BE2C (cell line): ENCODE measurements at regions not wholly inside any gene's neighbourhood (a gene's known extent, or its start where the extent isn't known, plus 50 kb on each side); places are given as distances from the start of the nearest gene placed in this dataset.
"Not testable (repeated sequence)": the region's sequence is repeated elsewhere in the genome, so short reads cannot be mapped to it uniquely, and the experiment has no call there.

ENCODE experiments used
- DNase-seq: peaks from one replicate; pipeline ENCODE4 v3.0.0-alpha.2; 2020
- H3K27me3 ChIP-seq: fragments of 250-450 bp; sonication (Bioruptor Pico); 2 replicates; pipeline ENCODE4 v1.5.1; 2020; ENCODE audit warnings: mild to moderate bottlenecking
- H3K36me3 ChIP-seq: fragments of 250-450 bp; sonication (Bioruptor Pico); 2 replicates; pipeline ENCODE4 v1.5.1; 2020; ENCODE audit warnings: mild to moderate bottlenecking
- H3K4me1 ChIP-seq: fragments of 250-450 bp; sonication (Bioruptor Pico); 2 replicates; pipeline ENCODE4 v1.5.1; 2020
- H3K4me3 ChIP-seq: 2 replicates; pipeline ENCODE4 v1.5.1; 2011; ENCODE audit warnings: low read depth, low read length
- H3K9me3 ChIP-seq: fragments of 250-450 bp; sonication (Bioruptor Pico); 2 replicates; pipeline ENCODE4 v1.5.1; 2020
- CTCF ChIP-seq: IDR thresholded peaks from 2 replicates; pipeline ENCODE4 v1.5.1; 2012; ENCODE audit warnings: mild to moderate bottlenecking, low read depth, low read length

DNA sequence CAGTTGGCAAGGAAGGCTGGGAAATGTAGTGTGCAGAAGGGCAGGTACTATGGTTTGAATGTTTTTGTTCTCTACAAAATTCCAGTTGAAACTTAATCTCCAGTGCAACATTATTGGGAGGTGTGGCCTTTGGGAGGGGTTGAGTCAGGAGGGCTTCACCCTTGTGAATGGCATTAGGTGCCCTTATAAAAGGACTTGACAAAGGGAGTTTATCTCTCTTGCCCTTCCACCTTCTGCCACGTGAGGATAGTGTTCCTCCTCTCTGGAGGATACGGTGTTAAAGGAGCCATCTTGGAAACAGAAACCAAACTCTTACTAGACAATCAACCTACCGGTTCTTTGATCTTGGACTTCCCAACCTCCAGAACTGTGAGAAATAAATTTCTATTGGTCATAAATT is 82.2 kb upstream of the LRFN2 start:
- no peak for TF ChIP-seq CTCF
- no peaks in the 10 kb centered on the region for H3K27me3 ChIP-seq
- DNase-seq = no peak
- H3K4me3 ChIP-seq = no peak overlapping the region
- no peaks in the 10 kb centered on the region for H3K9me3 ChIP-seq
- no peaks in the 10 kb centered on the region for H3K36me3 ChIP-seq
- peaks cover 29% of the 10 kb centered on the region for H3K4me1 ChIP-seq

DNA sequence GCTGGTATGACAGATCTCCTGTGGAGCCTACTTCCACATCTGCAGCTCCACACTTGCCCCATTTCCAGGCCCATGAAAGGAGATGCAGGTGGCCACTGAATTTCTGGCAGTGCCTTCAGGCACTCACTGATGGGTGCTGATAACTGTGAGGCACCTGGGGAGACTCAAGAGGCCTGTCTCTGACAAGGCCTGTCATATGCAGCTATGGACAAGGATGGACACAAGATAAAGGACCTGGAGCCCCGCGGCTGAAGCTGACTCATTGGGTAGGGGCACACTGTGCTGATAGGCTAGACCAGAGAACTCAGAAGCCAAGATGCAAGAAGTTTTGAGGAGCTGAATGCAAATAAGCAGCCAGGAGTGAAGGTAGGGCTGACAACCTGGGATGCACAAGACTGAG is 81.0 kb upstream of the LRFN2 start:
- no peaks in the 10 kb centered on the region for H3K36me3 ChIP-seq
- peak; percentile 76 for DNase-seq
- no peak overlapping the region for H3K4me3 ChIP-seq
- no peaks in the 10 kb centered on the region for H3K9me3 ChIP-seq
- no peak for TF ChIP-seq CTCF
- peaks cover 29% of the 10 kb centered on the region for H3K4me1 ChIP-seq
- H3K27me3 ChIP-seq = no peaks in the 10 kb centered on the region

DNA sequence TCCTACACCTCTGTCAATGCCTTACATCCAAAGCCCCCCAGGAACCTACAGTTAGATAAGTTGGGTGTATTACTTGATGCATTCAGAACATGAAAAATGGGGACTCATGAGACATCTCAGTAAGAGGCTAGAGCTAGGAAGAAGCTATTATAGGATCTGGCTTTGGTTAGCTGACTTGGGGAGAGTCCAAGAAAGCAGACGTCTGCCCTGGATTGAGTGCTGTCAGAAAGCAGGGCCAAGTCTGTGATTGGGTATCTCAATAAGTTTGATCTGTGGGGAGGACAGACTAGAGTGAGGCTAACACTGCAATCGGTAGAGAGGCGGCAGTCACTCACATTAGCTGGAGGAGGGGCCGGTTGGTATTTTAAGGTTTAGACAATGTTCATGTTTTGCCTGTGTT is 79.4 kb upstream of the LRFN2 start:
- no peak for TF ChIP-seq CTCF
- DNase-seq = no peak
- Histone ChIP-seq H3K36me3 (no peaks in the 10 kb centered on the region), H3K4me3 (no peak overlapping the region), H3K4me1 (peaks cover 25% of the 10 kb centered on the region), H3K9me3 (no peaks in the 10 kb centered on the region), H3K27me3 (no peaks in the 10 kb centered on the region)

DNA sequence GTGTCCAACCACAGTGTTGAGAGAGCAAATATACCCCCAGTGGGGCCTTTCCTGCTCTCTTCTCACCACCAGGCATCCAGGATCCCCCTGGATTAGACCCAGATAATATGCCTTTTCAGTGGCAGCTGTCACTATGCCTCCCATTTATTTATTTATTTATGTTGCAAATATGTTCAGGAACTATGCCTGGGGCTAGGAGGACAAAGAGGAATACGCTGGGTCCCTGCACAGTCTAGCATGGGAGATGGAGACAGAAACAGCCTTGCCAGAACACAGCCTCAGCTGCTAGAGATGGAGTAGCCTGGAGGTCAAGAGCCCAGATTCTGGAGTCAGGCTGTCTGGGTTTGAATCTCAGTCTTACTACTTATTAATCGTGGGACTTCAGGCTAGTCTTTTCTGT is 74.6 kb upstream of the LRFN2 start:
- no peaks in the 10 kb centered on the region for H3K4me1 ChIP-seq
- H3K27me3 ChIP-seq = no peaks in the 10 kb centered on the region
- no peaks in the 10 kb centered on the region for H3K36me3 ChIP-seq
- peak; percentile 52 for DNase-seq
- H3K9me3 ChIP-seq = no peaks in the 10 kb centered on the region
- no peak for TF ChIP-seq CTCF
- H3K4me3 ChIP-seq = no peak overlapping the region

DNA sequence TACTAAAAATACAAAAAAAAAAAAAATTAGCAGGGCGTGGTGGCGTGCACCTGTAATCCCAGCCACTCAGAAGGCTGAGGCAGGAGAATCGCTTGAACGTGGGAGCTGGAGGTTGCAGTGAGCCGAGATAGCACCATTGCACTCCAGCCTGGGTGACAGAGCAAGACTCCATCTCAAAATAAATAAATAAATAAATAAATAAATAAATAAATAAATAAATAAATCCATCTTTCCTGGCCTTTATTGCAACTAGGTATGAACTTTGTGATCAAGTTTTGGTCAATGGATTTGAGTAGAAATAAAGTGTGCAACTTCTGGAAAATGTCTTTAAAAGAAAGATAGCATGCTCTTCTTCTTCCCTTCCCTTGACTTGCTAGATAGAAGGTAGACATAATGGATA is 69.6 kb upstream of the LRFN2 start:
- H3K4me3 ChIP-seq, H3K9me3 ChIP-seq, H3K36me3 ChIP-seq, DNase-seq, H3K27me3 ChIP-seq, H3K4me1 ChIP-seq: not testable (repeated sequence)

GRCh38 chr6:40654828-40655227 is 67.7 kb upstream of the LRFN2 start:
- DNase-seq = no peak
- H3K4me1 ChIP-seq = peaks cover 6% of the 10 kb centered on the region
- H3K27me3 ChIP-seq = no peaks in the 10 kb centered on the region
- no peaks in the 10 kb centered on the region for H3K36me3 ChIP-seq
- H3K4me3 ChIP-seq = no peak overlapping the region
- no peak for TF ChIP-seq CTCF
- H3K9me3 ChIP-seq = no peaks in the 10 kb centered on the region

- H3K9me3 ChIP-seq = no peaks in the 10 kb centered on the region
- TF ChIP-seq CTCF = no peak
- no peaks in the 10 kb centered on the region for H3K36me3 ChIP-seq
- no peak for DNase-seq
- H3K4me1 ChIP-seq = peaks cover 5% of the 10 kb centered on the region; the same call in 1 of the 2 replicates
- no peaks in the 10 kb centered on the region for H3K27me3 ChIP-seq
- H3K4me3 ChIP-seq = no peak overlapping the region
Observed at GRCh38 chr6:40645043-40645442, 57.9 kb upstream of the LRFN2 start.
